Activated naive CD4-positive, alpha-beta T cell treated with anti-CD3 and anti-CD28 coated beads, Interleukin-2, amount 10 ng/mL, durations not matched to agents 7 days and 5 days (primary cell): ENCODE measurements at regions not wholly inside any gene's neighbourhood (a gene's known extent, or its start where the extent isn't known, plus 50 kb on each side); places are given as distances from the start of the nearest gene placed in this dataset.

Experiments used
- CTCF ChIA-PET: fragments of 350-600 bp; sonication (Branson Sonifier 250); formaldehyde crosslinking; loops from one replicate; lab custom pipeline; 2021; ENCODE audit warnings: antibody characterized with exemption; lab: Charles Lee
- DNase-seq: peaks from one replicate; pipeline ENCODE4 v3.0.0-alpha.2; 2020
- H3K27ac Mint-ChIP-seq: one replicate; pipeline ENCODE4 v1.8.0; 2021; ENCODE audit warnings: mild to moderate bottlenecking, moderate library complexity, mixed read lengths
- H3K27me3 Mint-ChIP-seq: one replicate; pipeline ENCODE4 v1.8.0; 2021; ENCODE audit warnings: mild to moderate bottlenecking, mixed read lengths
- H3K36me3 Mint-ChIP-seq: one replicate; pipeline ENCODE4 v1.8.0; 2021; ENCODE audit warnings: mixed read lengths
- H3K4me1 Mint-ChIP-seq: one replicate; pipeline ENCODE4 v1.8.0; 2021; ENCODE audit warnings: mixed read lengths
- H3K4me3 Mint-ChIP-seq: one replicate; pipeline ENCODE4 v1.8.0; 2021; ENCODE audit warnings: mild to moderate bottlenecking, moderate library complexity, mixed read lengths
- H3K9me3 Mint-ChIP-seq: one replicate; pipeline ENCODE4 v1.8.0; 2021; ENCODE audit warnings: mixed read lengths

DNA sequence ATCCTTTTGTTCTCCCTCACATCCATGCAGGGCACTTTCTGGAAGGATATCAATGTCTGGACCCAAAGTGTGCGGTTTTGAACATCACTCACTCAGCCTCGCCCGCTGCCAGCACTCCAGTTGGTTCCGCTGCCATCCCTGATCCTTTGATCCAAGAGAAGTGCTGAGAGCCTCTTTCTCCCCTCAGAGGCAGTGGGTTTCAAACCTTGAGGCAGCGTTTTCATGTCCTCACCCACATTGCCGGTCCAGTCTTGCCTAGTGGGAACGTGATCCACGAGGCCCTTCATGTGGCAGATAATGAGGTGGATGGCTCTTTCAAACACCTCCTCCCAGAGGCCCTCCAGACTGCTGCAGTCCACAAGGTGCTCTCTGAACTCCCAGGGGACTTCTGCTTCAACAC is 122.2 kb downstream of the ACTL8 start:
- Mint-ChIP-seq H3K27ac (no peak overlapping the region), H3K4me1 (no peaks in the 10 kb centered on the region), H3K36me3 (no peaks in the 10 kb centered on the region), H3K27me3 (peaks cover 3% of the 10 kb centered on the region), H3K9me3 (no peaks in the 10 kb centered on the region), H3K4me3 (no peak overlapping the region)
- DNase-seq: no peak
- CTCF ChIA-PET: no interaction called here

DNA sequence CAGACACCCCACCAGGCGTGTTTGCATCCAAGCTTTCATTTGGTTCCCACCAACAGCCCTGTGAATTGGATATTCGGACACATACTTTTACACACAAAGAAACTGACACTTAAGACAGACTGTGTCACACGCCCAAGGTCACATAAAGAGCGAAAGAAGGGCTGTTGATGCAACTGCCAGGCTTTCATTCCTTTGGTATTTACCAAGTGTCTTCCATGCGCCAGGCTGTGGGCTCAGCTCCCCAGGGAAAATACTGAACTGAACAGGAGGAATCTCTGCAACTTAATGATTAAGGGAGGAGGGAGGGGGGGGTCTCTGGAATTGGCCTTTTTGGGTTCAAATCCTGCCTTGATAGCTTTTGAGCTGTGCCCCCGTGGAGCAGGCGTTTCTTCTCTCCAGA is 122.8 kb downstream of the ACTL8 start:
- Mint-ChIP-seq H3K27ac (no peak overlapping the region), H3K4me1 (no peaks in the 10 kb centered on the region), H3K27me3 (peaks cover 3% of the 10 kb centered on the region), H3K9me3 (no peaks in the 10 kb centered on the region), H3K4me3 (no peak overlapping the region), H3K36me3 (no peaks in the 10 kb centered on the region)
- CTCF ChIA-PET: no interaction called here
- DNase-seq: no peak

GRCh38 chr1:17878837-17879236 is 123.7 kb downstream of the ACTL8 start:
- Mint-ChIP-seq H3K27me3 (peaks cover 3% of the 10 kb centered on the region), H3K27ac (no peak overlapping the region), H3K4me1 (no peaks in the 10 kb centered on the region), H3K9me3 (no peaks in the 10 kb centered on the region), H3K4me3 (no peak overlapping the region), H3K36me3 (no peaks in the 10 kb centered on the region)
- DNase-seq: no peak
- CTCF ChIA-PET: no interaction called here

DNA sequence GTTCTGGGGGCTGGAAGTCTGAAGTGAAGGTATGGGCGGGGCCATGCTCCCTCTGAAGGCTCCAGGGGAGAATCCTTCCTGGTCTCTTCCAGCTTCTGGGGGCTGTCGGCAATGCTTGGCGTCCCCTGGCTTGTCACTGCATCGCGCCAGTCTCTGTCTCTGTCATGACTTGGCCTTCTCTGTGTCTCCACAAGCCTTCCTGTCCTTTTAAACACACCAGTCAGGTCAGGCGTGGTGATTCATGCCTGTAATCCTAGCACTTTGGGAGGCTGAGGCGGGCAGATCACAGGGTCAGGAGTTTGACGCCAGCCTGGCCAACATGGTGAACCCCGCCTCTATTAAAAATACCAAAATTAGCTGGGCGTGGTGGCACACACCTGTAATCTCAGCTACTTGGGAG is 125.3 kb downstream of the ACTL8 start:
- H3K4me1 Mint-ChIP-seq: no peaks in the 10 kb centered on the region
- no peak for DNase-seq
- H3K27ac Mint-ChIP-seq: no peak overlapping the region
- no peaks in the 10 kb centered on the region for H3K36me3 Mint-ChIP-seq
- H3K4me3 Mint-ChIP-seq: no peak overlapping the region
- CTCF ChIA-PET: no interaction called here
- peaks cover 3% of the 10 kb centered on the region for H3K27me3 Mint-ChIP-seq
- H3K9me3 Mint-ChIP-seq: no peaks in the 10 kb centered on the region

DNA sequence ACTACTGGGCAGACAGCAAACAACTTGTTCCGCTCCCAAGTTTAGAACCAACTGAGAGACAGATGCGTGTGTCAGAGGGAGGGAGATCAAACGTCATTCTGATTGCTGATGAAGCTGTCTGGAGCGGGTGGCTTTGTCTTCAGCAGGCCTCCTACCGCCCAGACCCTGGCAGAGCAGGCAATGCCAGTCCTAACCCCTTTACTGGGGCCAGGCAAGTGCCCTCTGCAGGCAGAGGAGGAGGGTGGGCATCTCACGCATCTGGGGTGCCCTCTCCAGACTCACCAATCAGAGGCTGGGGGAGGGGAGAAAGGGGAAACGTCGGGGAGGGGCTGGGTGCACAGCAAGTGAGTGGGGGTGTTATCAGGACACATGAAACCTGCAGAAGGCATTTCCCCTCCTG is 126.6 kb downstream of the ACTL8 start:
- CTCF ChIA-PET: no interaction called here
- H3K9me3 Mint-ChIP-seq: no peaks in the 10 kb centered on the region
- no peaks in the 10 kb centered on the region for H3K4me1 Mint-ChIP-seq
- no peak overlapping the region for H3K27ac Mint-ChIP-seq
- H3K36me3 Mint-ChIP-seq: no peaks in the 10 kb centered on the region
- peaks cover 3% of the 10 kb centered on the region for H3K27me3 Mint-ChIP-seq
- no peak overlapping the region for H3K4me3 Mint-ChIP-seq
- DNase-seq: no peak

DNA sequence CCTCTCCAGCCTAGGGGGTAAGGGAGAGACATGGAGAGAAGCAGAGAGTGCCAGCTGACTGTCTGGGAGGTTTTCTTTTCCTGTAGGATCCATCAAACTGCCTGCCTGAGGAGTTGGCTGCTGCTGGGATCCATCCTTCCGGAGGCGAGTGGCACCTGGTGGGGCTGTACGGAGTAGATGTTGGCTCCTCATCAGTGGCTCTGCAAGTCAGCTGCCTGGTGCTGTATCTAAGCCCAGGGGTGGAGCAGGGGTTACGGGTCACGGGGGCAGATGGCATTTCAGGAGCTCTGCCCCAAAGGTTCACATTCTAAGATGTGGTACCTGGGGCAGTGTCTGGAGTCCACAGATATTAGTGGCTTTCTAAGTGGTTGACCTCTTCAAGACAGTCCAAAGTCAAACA is 128.0 kb downstream of the ACTL8 start:
- Mint-ChIP-seq H3K27me3 (no peaks in the 10 kb centered on the region), H3K27ac (no peak overlapping the region), H3K9me3 (no peaks in the 10 kb centered on the region), H3K4me3 (no peak overlapping the region), H3K4me1 (no peaks in the 10 kb centered on the region), H3K36me3 (no peaks in the 10 kb centered on the region)
- CTCF ChIA-PET: no interaction called here
- no peak for DNase-seq

- H3K9me3 Mint-ChIP-seq: no peaks in the 10 kb centered on the region
- H3K27me3 Mint-ChIP-seq: no peaks in the 10 kb centered on the region
- H3K27ac Mint-ChIP-seq: no peak overlapping the region
- H3K4me3 Mint-ChIP-seq: no peak overlapping the region
- no peak for DNase-seq
- no peaks in the 10 kb centered on the region for H3K4me1 Mint-ChIP-seq
- CTCF ChIA-PET: no interaction called here
- no peaks in the 10 kb centered on the region for H3K36me3 Mint-ChIP-seq
Observed at GRCh38 chr1:17883662-17884395, 128.7 kb downstream of the ACTL8 start.

- no peaks in the 10 kb centered on the region for H3K36me3 Mint-ChIP-seq
- H3K27ac Mint-ChIP-seq: no peak overlapping the region
- no peaks in the 10 kb centered on the region for H3K27me3 Mint-ChIP-seq
- no peak overlapping the region for H3K4me3 Mint-ChIP-seq
- no peaks in the 10 kb centered on the region for H3K4me1 Mint-ChIP-seq
- CTCF ChIA-PET: no interaction called here
- no peak for DNase-seq
- no peaks in the 10 kb centered on the region for H3K9me3 Mint-ChIP-seq
Observed at GRCh38 chr1:17885663-17886320, 130.7 kb downstream of the ACTL8 start.

DNA sequence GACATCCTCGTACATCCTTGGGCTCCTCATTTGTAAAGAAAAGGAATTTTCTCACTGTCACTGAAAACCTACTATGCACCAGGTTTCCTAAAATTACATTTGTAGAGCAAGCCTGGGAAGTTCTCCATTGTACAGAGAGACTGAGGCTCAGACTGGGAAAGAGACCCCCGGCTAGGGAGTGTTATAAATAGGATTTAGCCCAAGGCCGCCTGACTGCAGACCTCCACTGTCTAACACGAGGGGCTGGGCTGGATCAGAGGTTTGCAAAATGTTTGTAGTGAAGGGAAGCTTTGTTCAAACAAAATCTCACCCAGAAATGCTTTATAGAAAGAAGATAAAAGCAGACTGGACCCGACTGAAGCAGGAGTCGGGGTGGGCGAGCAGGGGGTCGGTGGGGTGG is 131.3 kb downstream of the ACTL8 start:
- Mint-ChIP-seq H3K9me3 (no peaks in the 10 kb centered on the region), H3K4me1 (no peaks in the 10 kb centered on the region), H3K4me3 (no peak overlapping the region), H3K27me3 (no peaks in the 10 kb centered on the region), H3K36me3 (no peaks in the 10 kb centered on the region), H3K27ac (no peak overlapping the region)
- no peak for DNase-seq
- CTCF ChIA-PET: no interaction called here

DNA sequence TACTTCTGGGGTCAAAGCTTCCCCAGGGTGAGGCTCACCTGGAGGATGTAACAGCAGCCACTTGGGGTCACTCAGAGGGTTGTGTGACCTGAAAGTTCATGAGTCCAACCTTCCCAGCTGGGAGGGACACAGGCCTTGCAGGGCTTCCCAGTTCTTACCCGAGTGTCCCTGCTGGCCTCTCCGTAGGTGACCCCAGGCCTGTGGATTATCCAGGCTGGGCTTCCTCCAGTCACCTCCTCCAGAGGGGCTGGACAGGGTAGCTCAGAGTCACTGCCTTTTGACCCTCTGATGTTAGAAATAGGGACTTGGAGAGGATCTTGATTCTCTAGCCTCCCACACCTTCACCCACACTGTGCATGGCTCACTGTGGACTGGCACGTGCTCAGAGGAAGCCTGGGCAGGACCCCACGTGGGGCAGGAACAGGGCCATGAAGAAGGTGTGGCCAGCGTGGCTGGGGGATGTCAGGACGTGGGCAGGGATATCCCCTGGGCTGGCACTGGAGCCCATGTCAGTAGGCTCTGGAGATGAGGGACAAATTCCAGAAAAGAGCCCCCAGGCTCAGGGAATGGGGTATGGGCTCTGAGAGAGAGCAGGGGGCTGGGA is 131.8 kb downstream of the ACTL8 start:
- DNase-seq: no peak
- Mint-ChIP-seq H3K4me1 (no peaks in the 10 kb centered on the region), H3K9me3 (no peaks in the 10 kb centered on the region), H3K36me3 (no peaks in the 10 kb centered on the region), H3K4me3 (no peak overlapping the region), H3K27me3 (no peaks in the 10 kb centered on the region), H3K27ac (no peak overlapping the region)
- CTCF ChIA-PET: no interaction called here

DNA sequence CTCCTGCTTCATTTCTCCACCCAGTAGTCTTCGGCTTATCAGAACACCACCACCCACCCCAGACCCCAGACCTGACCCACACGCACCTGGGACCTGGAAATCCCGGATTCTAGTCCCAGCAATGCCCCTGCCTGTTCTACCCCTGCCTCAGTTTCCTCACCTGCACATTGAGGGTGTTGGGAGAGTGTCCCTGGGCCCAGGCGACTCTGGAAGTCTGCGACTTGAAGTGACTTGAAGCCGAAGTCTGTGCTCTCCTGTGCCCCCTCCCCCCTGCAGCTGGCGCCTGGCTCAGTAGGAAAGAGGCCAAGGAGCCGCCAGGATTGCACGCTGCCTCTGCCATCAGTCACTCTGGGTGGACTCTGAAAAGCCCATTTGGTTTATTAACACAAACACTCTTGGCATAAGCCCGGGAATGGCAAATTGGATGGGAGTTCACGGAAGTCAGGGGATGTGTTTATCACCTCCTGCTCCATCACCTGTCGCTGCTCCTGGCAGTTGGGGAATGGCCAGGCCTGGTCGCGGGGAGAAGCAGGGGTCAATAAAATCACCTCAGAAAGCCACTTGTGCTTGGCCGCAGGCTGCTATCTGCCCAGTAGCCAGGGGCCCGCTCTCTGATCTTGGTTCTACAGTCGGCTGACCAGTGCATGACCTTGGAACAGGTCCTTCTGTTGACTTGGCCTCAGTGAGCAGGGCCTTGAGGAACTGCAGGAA is 132.7 kb downstream of the ACTL8 start:
- Mint-ChIP-seq H3K27ac (no peak overlapping the region), H3K4me1 (no peaks in the 10 kb centered on the region), H3K27me3 (no peaks in the 10 kb centered on the region), H3K4me3 (no peak overlapping the region), H3K36me3 (no peaks in the 10 kb centered on the region), H3K9me3 (no peaks in the 10 kb centered on the region)
- CTCF ChIA-PET: no interaction called here
- DNase-seq: no peak

DNA sequence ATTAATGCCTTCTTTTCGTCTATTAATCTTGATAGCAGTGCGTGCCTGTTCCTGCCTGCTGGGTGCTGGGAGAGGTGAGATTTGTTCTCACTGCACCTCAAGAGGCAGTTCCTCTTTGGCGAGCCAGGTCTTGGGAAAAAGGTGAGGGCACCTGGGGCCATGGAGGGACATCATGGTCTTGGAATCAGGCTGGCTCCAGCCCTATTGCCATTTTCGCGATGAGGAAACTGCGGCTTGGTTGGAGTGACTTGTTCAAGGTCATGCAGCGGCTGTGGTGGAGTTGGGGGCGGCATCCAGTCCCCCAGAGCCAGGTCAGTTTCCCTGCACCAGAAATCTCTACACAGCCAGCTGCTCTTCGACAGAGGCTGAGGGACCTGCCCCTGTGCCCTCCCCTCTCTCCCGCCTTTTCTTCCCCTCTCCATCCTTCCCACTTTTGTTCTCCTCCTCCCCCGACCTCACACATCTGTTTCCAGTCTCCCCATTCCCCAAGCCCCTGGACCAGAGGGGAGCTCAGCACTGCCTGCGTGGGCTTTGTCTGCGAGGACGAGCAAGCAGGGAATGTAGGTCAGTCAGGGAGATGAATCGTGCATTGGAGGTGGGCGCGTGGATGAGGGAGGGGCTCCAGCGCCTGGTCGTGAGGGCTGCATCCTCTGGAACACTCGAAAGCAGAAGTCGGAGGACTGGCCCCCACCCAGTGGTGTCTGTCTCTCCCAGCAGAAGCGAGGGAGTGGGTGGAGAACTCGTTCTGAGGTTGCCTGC is 135.1 kb downstream of the ACTL8 start:
- Mint-ChIP-seq H3K4me3 (no peak overlapping the region), H3K27ac (no peak overlapping the region), H3K4me1 (no peaks in the 10 kb centered on the region), H3K36me3 (no peaks in the 10 kb centered on the region), H3K27me3 (no peaks in the 10 kb centered on the region), H3K9me3 (no peaks in the 10 kb centered on the region)
- DNase-seq: no peak
- CTCF ChIA-PET: no interaction called here

- no peaks in the 10 kb centered on the region for H3K9me3 Mint-ChIP-seq
- no peaks in the 10 kb centered on the region for H3K4me1 Mint-ChIP-seq
- no peaks in the 10 kb centered on the region for H3K27me3 Mint-ChIP-seq
- H3K36me3 Mint-ChIP-seq: no peaks in the 10 kb centered on the region
- CTCF ChIA-PET: no interaction called here
- no peak for DNase-seq
- H3K4me3 Mint-ChIP-seq: no peak overlapping the region
- H3K27ac Mint-ChIP-seq: no peak overlapping the region
Observed at GRCh38 chr1:17890815-17891191, 135.7 kb downstream of the ACTL8 start.
